ENCODE measurements at regions not wholly inside any gene's neighbourhood (a gene's known extent, or its start where the extent isn't known, plus 50 kb on each side); places are given as distances from the start of the nearest gene placed in this dataset.

- Histone ChIP-seq H3K9me3 (ENCODE audit: control insufficient read depth, low read length) (no peaks in the 10 kb centered on the region), H3K27ac (ENCODE audit: low read depth in 1 of 2, low read length in 2 of 2) (no peak overlapping the region), H3K36me3 (ENCODE audit: control insufficient read depth in 1 of 2, insufficient read depth in 2 of 2, low read length in 1 of 2) (no peaks in the 10 kb centered on the region), H3K4me1 (ENCODE audit: control insufficient read depth in 1 of 2, insufficient read depth in 2 of 2, low read length in 2 of 2) (peaks cover 0 to 2% of the 10 kb centered on the region in 2 donors), H3K4me3 (ENCODE audit: low read length in 2 of 2) (no peak overlapping the region), H3K27me3 (ENCODE audit: control insufficient read depth in 1 of 2, insufficient read depth in 2 of 2, low read length in 1 of 2) (no peaks in the 10 kb centered on the region)
- 81 to 90% methylated on average over 10 of the region's 10 CpGs for WGBS, 2 donors
- ATAC-seq (ENCODE audit: low FRiP score), result no peak
- no peak for DNase-seq
- intact Hi-C loops (cut with DNase I), result loop anchor here in 1 of 2 donors (10.0 kb wide), 1 partner anchor 1053 kb away; the partner anchor contains the start of gene FOXP1
Measured at GRCh38 chr3:70531838-70532489, 219.5 kb upstream of the MDFIC2 start.

GRCh38 chr3:70531063-70531657 is 218.7 kb upstream of the MDFIC2 start:
- ATAC-seq (ENCODE audit: low FRiP score), result no peak
- Histone ChIP-seq H3K27ac (ENCODE audit: low read depth in 1 of 2, low read length in 2 of 2) (no peak overlapping the region), H3K36me3 (ENCODE audit: control insufficient read depth in 1 of 2, insufficient read depth in 2 of 2, low read length in 1 of 2) (no peaks in the 10 kb centered on the region), H3K4me1 (ENCODE audit: control insufficient read depth in 1 of 2, insufficient read depth in 2 of 2, low read length in 2 of 2) (peaks cover 0 to 2% of the 10 kb centered on the region in 2 donors), H3K4me3 (ENCODE audit: low read length in 2 of 2) (no peak overlapping the region), H3K9me3 (ENCODE audit: control insufficient read depth, low read length) (no peaks in the 10 kb centered on the region), H3K27me3 (ENCODE audit: control insufficient read depth in 1 of 2, insufficient read depth in 2 of 2, low read length in 1 of 2) (no peaks in the 10 kb centered on the region)
- no peak for DNase-seq
- intact Hi-C loops (cut with DNase I), result loop anchor here in 1 of 2 donors (10.0 kb wide), 1 partner anchor 1054 kb away; the partner anchor contains the start of gene FOXP1
- WGBS, 2 donors, result 54 to 57% methylated on average over 4 of the region's 4 CpGs

- Histone ChIP-seq H3K36me3 (ENCODE audit: control insufficient read depth in 1 of 2, insufficient read depth in 2 of 2, low read length in 1 of 2) (no peaks in the 10 kb centered on the region), H3K4me3 (ENCODE audit: low read length in 2 of 2) (no peak overlapping the region), H3K27me3 (ENCODE audit: control insufficient read depth in 1 of 2, insufficient read depth in 2 of 2, low read length in 1 of 2) (no peaks in the 10 kb centered on the region), H3K27ac (ENCODE audit: low read depth in 1 of 2, low read length in 2 of 2) (no peak overlapping the region), H3K9me3 (ENCODE audit: control insufficient read depth, low read length) (no peaks in the 10 kb centered on the region), H3K4me1 (ENCODE audit: control insufficient read depth in 1 of 2, insufficient read depth in 2 of 2, low read length in 2 of 2) (peaks cover 0 to 2% of the 10 kb centered on the region in 2 donors)
- ATAC-seq (ENCODE audit: low FRiP score) (no peak), DNase-seq (no peak)
- intact Hi-C loops (cut with DNase I), result loop anchor here in 1 of 2 donors (10.0 kb wide), 1 partner anchor 1054 kb away; the partner anchor contains the start of gene FOXP1
- WGBS, 2 donors, result 3 to 5% methylated on average over 4 of the region's 4 CpGs
Measured at GRCh38 chr3:70530626-70531025, 218.2 kb upstream of the MDFIC2 start.

- intact Hi-C loops (cut with DNase I), result no loop called here
- Histone ChIP-seq H3K36me3 (ENCODE audit: control insufficient read depth in 1 of 2, insufficient read depth in 2 of 2, low read length in 1 of 2) (no peaks in the 10 kb centered on the region), H3K4me3 (ENCODE audit: low read length in 2 of 2) (no peak overlapping the region), H3K27ac (ENCODE audit: low read depth in 1 of 2, low read length in 2 of 2) (no peak overlapping the region), H3K9me3 (ENCODE audit: control insufficient read depth, low read length) (no peaks in the 10 kb centered on the region), H3K27me3 (ENCODE audit: control insufficient read depth in 1 of 2, insufficient read depth in 2 of 2, low read length in 1 of 2) (no peaks in the 10 kb centered on the region), H3K4me1 (ENCODE audit: control insufficient read depth in 1 of 2, insufficient read depth in 2 of 2, low read length in 2 of 2) (peaks cover 0 to 2% of the 10 kb centered on the region in 2 donors)
- ATAC-seq (ENCODE audit: low FRiP score), result no peak
- 79 to 80% methylated on average over 8 of the region's 8 CpGs for WGBS, 2 donors
- DNase-seq, result no peak
Measured at GRCh38 chr3:70527026-70527425, 214.6 kb upstream of the MDFIC2 start.

GRCh38 chr3:70519913-70520659 is 207.6 kb upstream of the MDFIC2 start:
- Histone ChIP-seq H3K9me3 (ENCODE audit: control insufficient read depth, low read length) (no peaks in the 10 kb centered on the region), H3K27ac (ENCODE audit: low read depth in 1 of 2, low read length in 2 of 2) (no peak overlapping the region), H3K27me3 (ENCODE audit: control insufficient read depth in 1 of 2, insufficient read depth in 2 of 2, low read length in 1 of 2) (no peaks in the 10 kb centered on the region), H3K4me1 (ENCODE audit: control insufficient read depth in 1 of 2, insufficient read depth in 2 of 2, low read length in 2 of 2) (no peaks in the 10 kb centered on the region), H3K4me3 (ENCODE audit: low read length in 2 of 2) (no peak overlapping the region), H3K36me3 (ENCODE audit: control insufficient read depth in 1 of 2, insufficient read depth in 2 of 2, low read length in 1 of 2) (no peaks in the 10 kb centered on the region)
- intact Hi-C loops (cut with DNase I), result no loop called here
- ATAC-seq (ENCODE audit: low FRiP score) (no peak), DNase-seq (no peak)
- 70 to 77% methylated on average over 3 of the region's 3 CpGs for WGBS, 2 donors

GRCh38 chr3:70519026-70519425 is 206.6 kb upstream of the MDFIC2 start:
- ATAC-seq (ENCODE audit: low FRiP score) (no peak), DNase-seq (no peak)
- Histone ChIP-seq H3K9me3 (ENCODE audit: control insufficient read depth, low read length) (no peaks in the 10 kb centered on the region), H3K27me3 (ENCODE audit: control insufficient read depth in 1 of 2, insufficient read depth in 2 of 2, low read length in 1 of 2) (no peaks in the 10 kb centered on the region), H3K36me3 (ENCODE audit: control insufficient read depth in 1 of 2, insufficient read depth in 2 of 2, low read length in 1 of 2) (no peaks in the 10 kb centered on the region), H3K4me3 (ENCODE audit: low read length in 2 of 2) (no peak overlapping the region), H3K4me1 (ENCODE audit: control insufficient read depth in 1 of 2, insufficient read depth in 2 of 2, low read length in 2 of 2) (no peaks in the 10 kb centered on the region), H3K27ac (ENCODE audit: low read depth in 1 of 2, low read length in 2 of 2) (no peak overlapping the region)
- intact Hi-C loops (cut with DNase I), result no loop called here
- WGBS, 2 donors, result 47 to 58% methylated on average over 4 of the region's 4 CpGs

GRCh38 chr3:70518356-70518755 is 205.9 kb upstream of the MDFIC2 start:
- no peaks in the 10 kb centered on the region for H3K4me1 ChIP-seq (ENCODE audit: control insufficient read depth in 1 of 2, insufficient read depth in 2 of 2, low read length in 2 of 2)
- no peak overlapping the region for H3K27ac ChIP-seq (ENCODE audit: low read depth in 1 of 2, low read length in 2 of 2)
- DNase-seq (no peak), ATAC-seq (ENCODE audit: low FRiP score) (no peak)
- 13 to 18% methylated on average over 5 of the region's 5 CpGs for WGBS, 2 donors
- H3K9me3 ChIP-seq (ENCODE audit: control insufficient read depth, low read length), result no peaks in the 10 kb centered on the region
- H3K4me3 ChIP-seq (ENCODE audit: low read length in 2 of 2), result no peak overlapping the region
- H3K27me3 ChIP-seq (ENCODE audit: control insufficient read depth in 1 of 2, insufficient read depth in 2 of 2, low read length in 1 of 2), result no peaks in the 10 kb centered on the region
- H3K36me3 ChIP-seq (ENCODE audit: control insufficient read depth in 1 of 2, insufficient read depth in 2 of 2, low read length in 1 of 2), result no peaks in the 10 kb centered on the region
- intact Hi-C loops (cut with DNase I), result no loop called here

- Histone ChIP-seq H3K36me3 (ENCODE audit: control insufficient read depth in 1 of 2, insufficient read depth in 2 of 2, low read length in 1 of 2) (no peaks in the 10 kb centered on the region), H3K27me3 (ENCODE audit: control insufficient read depth in 1 of 2, insufficient read depth in 2 of 2, low read length in 1 of 2) (no peaks in the 10 kb centered on the region), H3K4me1 (ENCODE audit: control insufficient read depth in 1 of 2, insufficient read depth in 2 of 2, low read length in 2 of 2) (peaks cover 0 to 2% of the 10 kb centered on the region in 2 donors), H3K9me3 (ENCODE audit: control insufficient read depth, low read length) (no peaks in the 10 kb centered on the region), H3K27ac (ENCODE audit: low read depth in 1 of 2, low read length in 2 of 2) (no peak overlapping the region), H3K4me3 (ENCODE audit: low read length in 2 of 2) (no peak overlapping the region)
- WGBS, 2 donors, result 87 to 91% methylated on average over 3 of the region's 3 CpGs
- DNase-seq, result no peak
- intact Hi-C loops (cut with DNase I), result no loop called here
- ATAC-seq (ENCODE audit: low FRiP score), result no peak
Measured at GRCh38 chr3:70517124-70517890, 204.9 kb upstream of the MDFIC2 start.
